Stromal cell of bone marrow (primary cell): ENCODE measurements at regions not wholly inside any gene's neighbourhood (a gene's known extent, or its start where the extent isn't known, plus 50 kb on each side); places are given as distances from the start of the nearest gene placed in this dataset.

Source experiments
- DNase-seq: peaks from one replicate; pipeline ENCODE4 v3.0.0-alpha.2; 2012; ENCODE audit warnings: low read depth

GRCh38 chr22:44555597-44555996 lies 57.6 kb upstream of the RTL6 start:
- DNase-seq, result no peak

GRCh38 chr22:44555046-44555445 lies 57.0 kb upstream of the RTL6 start:
- no peak for DNase-seq

GRCh38 chr22:44554411-44554810 lies 56.4 kb upstream of the RTL6 start:
- DNase-seq, result no peak

GRCh38 chr22:44550711-44551491 lies 52.9 kb upstream of the RTL6 start:
- DNase-seq, result peak; percentile 89

- no peak for DNase-seq
Observed at GRCh38 chr22:44549701-44550100, 51.7 kb upstream of the RTL6 start.

GRCh38 chr22:44548981-44549380 lies 50.9 kb upstream of the RTL6 start:
- no peak for DNase-seq
